ENCODE measurements at regions not wholly inside any gene's neighbourhood (a gene's known extent, or its start where the extent isn't known, plus 50 kb on each side); places are given as distances from the start of the nearest gene placed in this dataset.

GRCh38 chrX:110866421-110866820 lies 70.8 kb upstream of the CHRDL1 start:
- TF ChIP-seq POLR2AphosphoS5 (IDR thresholded peaks at IDR 0.05) = no peak
- TF ChIP-seq, protein P1, sequence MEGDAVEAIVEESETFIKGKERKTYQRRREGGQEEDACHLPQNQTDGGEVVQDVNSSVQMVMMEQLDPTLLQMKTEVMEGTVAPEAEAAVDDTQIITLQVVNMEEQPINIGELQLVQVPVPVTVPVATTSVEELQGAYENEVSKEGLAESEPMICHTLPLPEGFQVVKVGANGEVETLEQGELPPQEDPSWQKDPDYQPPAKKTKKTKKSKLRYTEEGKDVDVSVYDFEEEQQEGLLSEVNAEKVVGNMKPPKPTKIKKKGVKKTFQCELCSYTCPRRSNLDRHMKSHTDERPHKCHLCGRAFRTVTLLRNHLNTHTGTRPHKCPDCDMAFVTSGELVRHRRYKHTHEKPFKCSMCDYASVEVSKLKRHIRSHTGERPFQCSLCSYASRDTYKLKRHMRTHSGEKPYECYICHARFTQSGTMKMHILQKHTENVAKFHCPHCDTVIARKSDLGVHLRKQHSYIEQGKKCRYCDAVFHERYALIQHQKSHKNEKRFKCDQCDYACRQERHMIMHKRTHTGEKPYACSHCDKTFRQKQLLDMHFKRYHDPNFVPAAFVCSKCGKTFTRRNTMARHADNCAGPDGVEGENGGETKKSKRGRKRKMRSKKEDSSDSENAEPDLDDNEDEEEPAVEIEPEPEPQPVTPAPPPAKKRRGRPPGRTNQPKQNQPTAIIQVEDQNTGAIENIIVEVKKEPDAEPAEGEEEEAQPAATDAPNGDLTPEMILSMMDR (IDR thresholded peaks at IDR 0.05) = no peak
